Thoracic aorta (tissue), 2 donors: ENCODE measurements at regions not wholly inside any gene's neighbourhood (a gene's known extent, or its start where the extent isn't known, plus 50 kb on each side); places are given as distances from the start of the nearest gene placed in this dataset.

Experiments used
- ATAC-seq: fragments of 150-250 bp; one replicate; pipeline ENCODE4 v1.8.0; 2017; ENCODE audit warnings: low read depth; ENCODE audit not compliant: insufficient number of reproducible peaks, low FRiP score
- DNase-seq: peaks from one replicate; pipeline ENCODE4 v3.0.0-alpha.2; 2020; ENCODE audit warnings: low spot score
- H3K27ac ChIP-seq, 2 donors: fragments of 200-600 bp; sonication (generic); 1 replicate in 1 of 2; 2 replicates in 1 of 2; pipeline ENCODE4 v1.5.1; 2016; ENCODE audit warnings: mild to moderate bottlenecking in 2 of 2, moderate library complexity in 2 of 2
- H3K27me3 ChIP-seq: fragments of 200-600 bp; sonication (generic); replicated peaks from 2 replicates; pipeline ENCODE4 v1.6.0; 2016; ENCODE audit warnings: mild to moderate bottlenecking; ENCODE audit not compliant: insufficient read depth
- H3K36me3 ChIP-seq: fragments of 200-600 bp; sonication (generic); one replicate; pipeline ENCODE4 v1.5.1; 2016
- H3K4me1 ChIP-seq, 2 donors: fragments of 200-600 bp; sonication (generic); 1 replicate in 1 of 2; 2 replicates in 1 of 2; pipeline versions ENCODE4 v1.5.1 to v1.6.0; 2016; ENCODE audit warnings: low read depth in 2 of 2, mild to moderate bottlenecking in 1 of 2; ENCODE audit not compliant: control insufficient read depth in 1 of 2
- H3K4me3 ChIP-seq: fragments of 200-600 bp; sonication (generic); 2 replicates; pipeline ENCODE4 v1.5.1; 2016; ENCODE audit warnings: mild to moderate bottlenecking
- H3K9me3 ChIP-seq: fragments of 200-600 bp; sonication (generic); 2 replicates; pipeline ENCODE4 v1.5.1; 2016
- CTCF ChIP-seq: fragments of 200-600 bp; sonication (generic); IDR thresholded peaks from one replicate; pipeline ENCODE4 v1.5.1; 2019; ENCODE audit warnings: antibody characterized with exemption

GRCh38 chr10:10845185-10845584 is 172.5 kb upstream of the CELF2 start:
- no peak for TF ChIP-seq CTCF
- peaks cover 0 to 12% of the 10 kb centered on the region in 2 donors for H3K4me1 ChIP-seq
- no peaks in the 10 kb centered on the region for H3K36me3 ChIP-seq
- no peak overlapping the region for H3K4me3 ChIP-seq
- H3K9me3 ChIP-seq = no peaks in the 10 kb centered on the region
- no peak overlapping the region for H3K27ac ChIP-seq
- DNase-seq = no peak
- no peaks in the 10 kb centered on the region for H3K27me3 ChIP-seq
- ATAC-seq = no peak

GRCh38 chr10:10845826-10846503 is 171.7 kb upstream of the CELF2 start:
- TF ChIP-seq CTCF = no peak
- Histone ChIP-seq H3K36me3 (no peaks in the 10 kb centered on the region), H3K27ac (no peak overlapping the region), H3K4me3 (no peak overlapping the region), H3K27me3 (no peaks in the 10 kb centered on the region), H3K9me3 (no peaks in the 10 kb centered on the region), H3K4me1 (peaks cover 2 to 12% of the 10 kb centered on the region in 2 donors)
- ATAC-seq (no peak), DNase-seq (no peak)

- Histone ChIP-seq H3K4me1 (peaks cover 3 to 12% of the 10 kb centered on the region in 2 donors), H3K9me3 (no peaks in the 10 kb centered on the region), H3K4me3 (no peak overlapping the region), H3K27ac (no peak overlapping the region), H3K27me3 (no peaks in the 10 kb centered on the region), H3K36me3 (no peaks in the 10 kb centered on the region)
- ATAC-seq (no peak), DNase-seq (no peak)
- no peak for TF ChIP-seq CTCF
Measured at GRCh38 chr10:10846504-10846900, 171.2 kb upstream of the CELF2 start.

GRCh38 chr10:10847387-10847786 is 170.3 kb upstream of the CELF2 start:
- no peaks in the 10 kb centered on the region for H3K36me3 ChIP-seq
- no peak overlapping the region for H3K27ac ChIP-seq
- H3K4me1 ChIP-seq = peaks cover 3 to 12% of the 10 kb centered on the region in 2 donors
- no peak overlapping the region for H3K4me3 ChIP-seq
- ATAC-seq (no peak), DNase-seq (no peak)
- H3K9me3 ChIP-seq = no peaks in the 10 kb centered on the region
- no peak for TF ChIP-seq CTCF
- H3K27me3 ChIP-seq = no peaks in the 10 kb centered on the region

GRCh38 chr10:10848488-10849111 is 169.1 kb upstream of the CELF2 start:
- TF ChIP-seq CTCF = no peak
- ATAC-seq (no peak), DNase-seq (no peak)
- Histone ChIP-seq H3K9me3 (no peaks in the 10 kb centered on the region), H3K27ac (no peak overlapping the region), H3K36me3 (no peaks in the 10 kb centered on the region), H3K27me3 (no peaks in the 10 kb centered on the region), H3K4me1 (peaks cover 3 to 12% of the 10 kb centered on the region in 2 donors), H3K4me3 (no peak overlapping the region)
